ENCODE measurements at regions not wholly inside any gene's neighbourhood (a gene's known extent, or its start where the extent isn't known, plus 50 kb on each side); places are given as distances from the start of the nearest gene placed in this dataset.

GRCh38 chr4:169810325-169811323 is 52.9 kb upstream of the HPF1 start:
- peak; percentile 41 for DNase-seq (ENCODE audit: low read depth)

GRCh38 chr4:169807934-169808509 is 50.3 kb upstream of the HPF1 start:
- no peak for DNase-seq (ENCODE audit: low read depth)

Data from Daoy (cell line).